ENCODE measurements at regions not wholly inside any gene's neighbourhood (a gene's known extent, or its start where the extent isn't known, plus 50 kb on each side); places are given as distances from the start of the nearest gene placed in this dataset.

DNA sequence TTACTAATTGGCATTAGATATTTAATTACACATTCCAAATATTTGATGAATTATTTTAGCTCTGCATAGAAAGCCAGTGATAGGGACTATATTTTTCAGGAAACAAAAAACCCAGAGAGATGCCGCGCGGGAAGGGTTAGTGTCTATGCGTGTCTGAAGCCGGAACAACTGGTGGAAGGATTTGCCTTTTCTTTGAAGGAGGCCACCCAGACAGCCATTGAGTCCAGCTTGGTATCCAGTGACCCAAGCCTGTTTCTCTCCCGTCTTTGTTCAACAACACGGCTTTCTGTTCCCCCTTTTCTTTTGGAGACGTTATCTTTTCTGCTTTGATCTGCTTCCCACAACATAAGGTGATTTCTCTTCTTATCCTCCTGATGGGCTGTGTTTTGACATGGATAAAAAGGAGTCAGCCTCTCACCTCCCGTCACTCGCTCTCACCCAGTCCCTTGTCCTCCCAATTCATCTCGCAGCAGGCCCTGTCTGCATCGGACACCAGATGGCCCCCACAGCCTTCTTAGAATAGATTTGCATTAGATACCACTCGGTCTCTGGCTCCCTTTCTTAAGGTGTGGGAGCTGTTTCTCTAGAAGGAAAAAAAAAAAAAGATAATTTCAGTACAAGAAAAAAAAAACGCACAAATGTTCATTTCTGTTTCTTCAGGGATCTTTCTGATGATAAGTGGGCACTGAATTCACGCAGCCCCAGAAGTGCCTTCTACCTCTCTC, 361.8 kb downstream of the ZNF536 start:
- TF ChIP-seq, protein P1, sequence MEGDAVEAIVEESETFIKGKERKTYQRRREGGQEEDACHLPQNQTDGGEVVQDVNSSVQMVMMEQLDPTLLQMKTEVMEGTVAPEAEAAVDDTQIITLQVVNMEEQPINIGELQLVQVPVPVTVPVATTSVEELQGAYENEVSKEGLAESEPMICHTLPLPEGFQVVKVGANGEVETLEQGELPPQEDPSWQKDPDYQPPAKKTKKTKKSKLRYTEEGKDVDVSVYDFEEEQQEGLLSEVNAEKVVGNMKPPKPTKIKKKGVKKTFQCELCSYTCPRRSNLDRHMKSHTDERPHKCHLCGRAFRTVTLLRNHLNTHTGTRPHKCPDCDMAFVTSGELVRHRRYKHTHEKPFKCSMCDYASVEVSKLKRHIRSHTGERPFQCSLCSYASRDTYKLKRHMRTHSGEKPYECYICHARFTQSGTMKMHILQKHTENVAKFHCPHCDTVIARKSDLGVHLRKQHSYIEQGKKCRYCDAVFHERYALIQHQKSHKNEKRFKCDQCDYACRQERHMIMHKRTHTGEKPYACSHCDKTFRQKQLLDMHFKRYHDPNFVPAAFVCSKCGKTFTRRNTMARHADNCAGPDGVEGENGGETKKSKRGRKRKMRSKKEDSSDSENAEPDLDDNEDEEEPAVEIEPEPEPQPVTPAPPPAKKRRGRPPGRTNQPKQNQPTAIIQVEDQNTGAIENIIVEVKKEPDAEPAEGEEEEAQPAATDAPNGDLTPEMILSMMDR (IDR thresholded peaks at IDR 0.05), result no peak
- no peaks in the 10 kb centered on the region for H3K4me1 ChIP-seq
- no peaks in the 10 kb centered on the region for H3K9me3 ChIP-seq
- no peak overlapping the region for H3K4me3 ChIP-seq
- no peak overlapping the region for H3K27ac ChIP-seq
- DNase-seq (ENCODE audit: low spot score), result no peak
- no peaks in the 10 kb centered on the region for H3K36me3 ChIP-seq
- H3K27me3 ChIP-seq, result no peaks in the 10 kb centered on the region

GRCh38 chr19:30731591-30731990, 359.4 kb downstream of the ZNF536 start:
- Histone ChIP-seq H3K27me3 (no peaks in the 10 kb centered on the region), H3K36me3 (no peaks in the 10 kb centered on the region), H3K4me3 (no peak overlapping the region), H3K27ac (no peak overlapping the region), H3K9me3 (no peaks in the 10 kb centered on the region), H3K4me1 (no peaks in the 10 kb centered on the region)
- DNase-seq (ENCODE audit: low spot score), result no peak
- TF ChIP-seq, protein P1 (IDR thresholded peaks at IDR 0.05), result no peak

- DNase-seq (ENCODE audit: low spot score), result no peak
- H3K27ac ChIP-seq, result no peak overlapping the region
- H3K36me3 ChIP-seq, result no peaks in the 10 kb centered on the region
- H3K4me3 ChIP-seq, result no peak overlapping the region
- H3K9me3 ChIP-seq, result no peaks in the 10 kb centered on the region
- H3K4me1 ChIP-seq, result no peaks in the 10 kb centered on the region
- H3K27me3 ChIP-seq, result no peaks in the 10 kb centered on the region
- TF ChIP-seq, protein P1 (IDR thresholded peaks at IDR 0.05), result no peak
These were observed 357.3 kb downstream of the ZNF536 start for GRCh38 chr19:30729451-30729850.

DNA sequence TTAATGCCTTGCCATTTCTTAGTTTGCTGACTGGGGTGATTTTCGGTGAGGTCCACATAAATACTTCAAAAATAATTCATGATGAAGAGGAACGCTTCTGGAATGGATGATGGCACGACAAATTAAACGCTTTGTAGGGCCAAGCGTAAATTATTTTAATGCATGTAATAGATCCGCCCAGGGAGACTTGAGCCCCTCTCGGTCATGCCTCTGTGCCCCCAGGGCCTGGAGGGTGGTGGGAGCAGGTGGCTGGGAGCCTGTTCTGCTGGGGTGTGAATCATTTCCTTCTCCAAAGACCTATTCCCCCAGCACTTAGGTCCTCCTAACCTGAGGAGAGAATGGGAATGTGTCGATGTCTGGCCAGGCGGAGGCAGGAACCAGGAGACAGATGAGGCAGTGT, 350.6 kb downstream of the ZNF536 start:
- H3K4me3 ChIP-seq, result no peak overlapping the region
- H3K9me3 ChIP-seq, result no peaks in the 10 kb centered on the region
- no peak for DNase-seq (ENCODE audit: low spot score)

DNA sequence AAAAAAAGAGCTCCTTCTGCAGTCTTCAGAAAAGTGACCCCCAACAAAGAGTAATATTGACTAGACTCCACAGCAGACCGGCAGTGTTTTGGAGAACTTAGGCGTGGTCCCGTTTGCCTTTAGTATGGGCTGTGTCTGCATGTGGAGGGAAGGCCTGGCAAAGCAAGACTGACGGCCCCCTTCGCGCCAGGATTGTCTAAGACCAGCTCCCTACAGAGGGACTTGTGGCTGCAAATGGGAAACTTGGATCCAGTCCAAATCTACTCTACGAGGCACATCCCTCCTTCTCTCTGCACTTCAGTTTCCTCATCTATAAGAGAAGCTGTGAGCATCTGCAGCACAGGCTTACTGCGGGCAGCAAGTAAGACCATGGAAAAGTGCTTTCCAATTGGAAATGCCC, 350.0 kb downstream of the ZNF536 start:
- Histone ChIP-seq H3K9me3 (no peaks in the 10 kb centered on the region), H3K4me3 (no peak overlapping the region), H3K36me3 (no peaks in the 10 kb centered on the region), H3K27ac (no peak overlapping the region), H3K27me3 (no peaks in the 10 kb centered on the region), H3K4me1 (peaks cover 0 to 15% of the 10 kb centered on the region in 2 donors)
- DNase-seq (ENCODE audit: low spot score), result no peak
- TF ChIP-seq, protein P1 (IDR thresholded peaks at IDR 0.05), result no peak

More for the DNA sequence above, 350.6 kb downstream of the ZNF536 start:
- no peak overlapping the region for H3K27ac ChIP-seq
- TF ChIP-seq, protein P1 (IDR thresholded peaks at IDR 0.05), result no peak
- H3K36me3 ChIP-seq, result no peaks in the 10 kb centered on the region
- H3K4me1 ChIP-seq, result peaks cover 0 to 15% of the 10 kb centered on the region in 2 donors
- H3K27me3 ChIP-seq, result no peaks in the 10 kb centered on the region

GRCh38 chr19:30719999-30720345, 347.8 kb downstream of the ZNF536 start:
- H3K36me3 ChIP-seq, result no peaks in the 10 kb centered on the region
- no peaks in the 10 kb centered on the region for H3K9me3 ChIP-seq
- no peaks in the 10 kb centered on the region for H3K27me3 ChIP-seq
- H3K4me1 ChIP-seq, result peaks cover 0 to 15% of the 10 kb centered on the region in 2 donors
- H3K27ac ChIP-seq, result peak overlapping the region; percentile 46 to 77
- no peak for DNase-seq (ENCODE audit: low spot score)
- TF ChIP-seq, protein P1 (IDR thresholded peaks at IDR 0.05), result no peak
- peak overlapping the region; percentile 50 to 67 for H3K4me3 ChIP-seq

Measured in right atrium auricular region (tissue), 2 donors.